ENCODE measurements at regions not wholly inside any gene's neighbourhood (a gene's known extent, or its start where the extent isn't known, plus 50 kb on each side); places are given as distances from the start of the nearest gene placed in this dataset.
"Not testable (repeated sequence)": the region's sequence is repeated elsewhere in the genome, so short reads cannot be mapped to it uniquely, and the experiment has no call there.

GRCh38 chr2:103196802-103197201 lies 435.0 kb downstream of the TMEM182 start:
- no peak overlapping the region for H3K9ac ChIP-seq (ENCODE audit: extremely low read depth, low read length, poor library complexity, severe bottlenecking)
- Mint-ChIP-seq H3K4me3 (no peak overlapping the region), H3K4me1 (no peaks in the 10 kb centered on the region), H3K27ac (no peak overlapping the region), H3K27me3 (ENCODE audit: insufficient read depth) (no peaks in the 10 kb centered on the region), H3K36me3 (ENCODE audit: low read depth) (no peaks in the 10 kb centered on the region), H3K9me3 (peaks cover 18% of the 10 kb centered on the region)
- no peaks in the 10 kb centered on the region for H3K4me1 ChIP-seq (ENCODE audit: control insufficient read depth, insufficient read depth, low read length)
- H3K27ac ChIP-seq (ENCODE audit: low read depth, low read length), result no peak overlapping the region
- 83 to 92% methylated on average over 2 to 3 of the region's 3 CpGs for WGBS, 2 experiments (ENCODE audit: insufficient coverage in 1 of 2, insufficient read length in 1 of 2)
- no peaks in the 10 kb centered on the region for H3K36me3 ChIP-seq (ENCODE audit: control insufficient read depth, insufficient read depth, low read length)
- TF ChIP-seq CTCF (conservative IDR thresholded peaks at IDR 0.05), result no peak
- no peak overlapping the region for H3K4me3 ChIP-seq (ENCODE audit: low read length)
- no peaks in the 10 kb centered on the region for H3K9me3 ChIP-seq (ENCODE audit: control insufficient read depth, low read length)
- no peak for DNase-seq
- H3K27me3 ChIP-seq (ENCODE audit: control insufficient read depth, insufficient read depth, low read length, poor library complexity, severe bottlenecking), result no peaks in the 10 kb centered on the region

- H3K9ac ChIP-seq (ENCODE audit: extremely low read depth, low read length, poor library complexity, severe bottlenecking); H3K4me3 ChIP-seq (ENCODE audit: low read length); H3K4me3 Mint-ChIP-seq; DNase-seq; H3K4me1 Mint-ChIP-seq; H3K27me3 ChIP-seq (ENCODE audit: control insufficient read depth, insufficient read depth, low read length, poor library complexity, severe bottlenecking); H3K36me3 ChIP-seq (ENCODE audit: control insufficient read depth, insufficient read depth, low read length); H3K36me3 Mint-ChIP-seq (ENCODE audit: low read depth); H3K27ac Mint-ChIP-seq; H3K4me1 ChIP-seq (ENCODE audit: control insufficient read depth, insufficient read depth, low read length); H3K27me3 Mint-ChIP-seq (ENCODE audit: insufficient read depth); H3K9me3 ChIP-seq (ENCODE audit: control insufficient read depth, low read length); H3K27ac ChIP-seq (ENCODE audit: low read depth, low read length): not testable (repeated sequence)
- peaks cover 33% of the 10 kb centered on the region for H3K9me3 Mint-ChIP-seq
- WGBS, 2 experiments (ENCODE audit: insufficient coverage in 1 of 2, insufficient read length in 1 of 2), result 90 to 96% methylated on average over 3 to 4 of the region's 4 CpGs
These were observed 438.9 kb downstream of the TMEM182 start for GRCh38 chr2:103200774-103201173.

GRCh38 chr2:103208916-103209315 lies 447.1 kb downstream of the TMEM182 start:
- no peak overlapping the region for H3K9ac ChIP-seq (ENCODE audit: extremely low read depth, low read length, poor library complexity, severe bottlenecking)
- no peak for DNase-seq
- no peaks in the 10 kb centered on the region for H3K36me3 Mint-ChIP-seq (ENCODE audit: low read depth)
- no peak overlapping the region for H3K27ac ChIP-seq (ENCODE audit: low read depth, low read length)
- no peak overlapping the region for H3K4me3 Mint-ChIP-seq
- no peak overlapping the region for H3K27ac Mint-ChIP-seq
- no peaks in the 10 kb centered on the region for H3K9me3 ChIP-seq (ENCODE audit: control insufficient read depth, low read length)
- no peak for TF ChIP-seq CTCF (conservative IDR thresholded peaks at IDR 0.05)
- 93 to 97% methylated on average over 2 to 3 of the region's 3 CpGs for WGBS, 2 experiments (ENCODE audit: insufficient coverage in 1 of 2, insufficient read length in 1 of 2)
- H3K27me3 Mint-ChIP-seq (ENCODE audit: insufficient read depth), result peaks cover 2% of the 10 kb centered on the region
- no peaks in the 10 kb centered on the region for H3K9me3 Mint-ChIP-seq
- no peaks in the 10 kb centered on the region for H3K27me3 ChIP-seq (ENCODE audit: control insufficient read depth, insufficient read depth, low read length, poor library complexity, severe bottlenecking)
- H3K36me3 ChIP-seq (ENCODE audit: control insufficient read depth, insufficient read depth, low read length), result no peaks in the 10 kb centered on the region
- H3K4me1 ChIP-seq (ENCODE audit: control insufficient read depth, insufficient read depth, low read length), result no peaks in the 10 kb centered on the region
- no peak overlapping the region for H3K4me3 ChIP-seq (ENCODE audit: low read length)
- peaks cover 4% of the 10 kb centered on the region for H3K4me1 Mint-ChIP-seq

GRCh38 chr2:103213028-103213542 lies 451.3 kb downstream of the TMEM182 start:
- peaks cover 2% of the 10 kb centered on the region for H3K27me3 Mint-ChIP-seq (ENCODE audit: insufficient read depth)
- Histone ChIP-seq H3K9me3 (ENCODE audit: control insufficient read depth, low read length) (no peaks in the 10 kb centered on the region), H3K27ac (ENCODE audit: low read depth, low read length) (no peak overlapping the region), H3K9ac (ENCODE audit: extremely low read depth, low read length, poor library complexity, severe bottlenecking) (no peak overlapping the region), H3K4me1 (ENCODE audit: control insufficient read depth, insufficient read depth, low read length) (no peaks in the 10 kb centered on the region), H3K27me3 (ENCODE audit: control insufficient read depth, insufficient read depth, low read length, poor library complexity, severe bottlenecking) (no peaks in the 10 kb centered on the region), H3K36me3 (ENCODE audit: control insufficient read depth, insufficient read depth, low read length) (no peaks in the 10 kb centered on the region), H3K4me3 (ENCODE audit: low read length) (no peak overlapping the region)
- H3K36me3 Mint-ChIP-seq (ENCODE audit: low read depth), result no peaks in the 10 kb centered on the region
- H3K9me3 Mint-ChIP-seq, result peaks cover 6% of the 10 kb centered on the region
- no peaks in the 10 kb centered on the region for H3K4me1 Mint-ChIP-seq
- DNase-seq, result no peak
- no peak overlapping the region for H3K27ac Mint-ChIP-seq
- H3K4me3 Mint-ChIP-seq, result no peak overlapping the region
- WGBS, 2 experiments (ENCODE audit: insufficient coverage in 1 of 2, insufficient read length in 1 of 2), result 93 to 96% methylated on average over 3 of the region's 3 CpGs
- TF ChIP-seq CTCF (conservative IDR thresholded peaks at IDR 0.05), result no peak

Measured in endodermal cell (in vitro differentiated cells).